Adrenal gland (tissue), 5 donors: ENCODE measurements at regions not wholly inside any gene's neighbourhood (a gene's known extent, or its start where the extent isn't known, plus 50 kb on each side); places are given as distances from the start of the nearest gene placed in this dataset.

ENCODE experiments used
- CTCF ChIP-seq, 6 experiments: fragments of 450-650 bp in 4 of 6; fragments of 200-600 bp in 2 of 6; sonication (generic) in 1 of 6; IDR thresholded peaks; 1 replicate in 5 of 6; 2 replicates in 1 of 6; pipeline versions ENCODE4 v1.5.1 to v1.8.0; 2016 to 2021; ENCODE audit warnings: antibody characterized with exemption in 6 of 6, mild to moderate bottlenecking in 2 of 6, moderate library complexity in 1 of 6
- POLR2A ChIP-seq, 2 donors: fragments of 450-650 bp; IDR thresholded peaks; one replicate each; pipeline ENCODE4 v1.6.1; 2017; ENCODE audit warnings: antibody characterized with exemption in 2 of 2, mild to moderate bottlenecking in 2 of 2, moderate library complexity in 1 of 2
- donor health status: DM: no; HTN: no; CAD: no.

GRCh38 chr6:81511423-81511822, 241.1 kb downstream of the TENT5A start:
- TF ChIP-seq POLR2A (IDR thresholded peaks at IDR 0.05) (no peak), CTCF (IDR thresholded peaks at IDR 0.05) (no peak)
